Parathyroid adenoma (tissue), 2 donors: ENCODE measurements at regions not wholly inside any gene's neighbourhood (a gene's known extent, or its start where the extent isn't known, plus 50 kb on each side); places are given as distances from the start of the nearest gene placed in this dataset.

ENCODE experiments used
- H2AFZ ChIP-seq: fragments of 300-600 bp; sonication (generic); one replicate; pipeline ENCODE4 v1.7.0; 2017; ENCODE audit warnings: antibody characterized with exemption, mild to moderate bottlenecking
- H3K27ac ChIP-seq: fragments of 300-600 bp; sonication (generic); one replicate; pipeline ENCODE4 v1.7.0; 2017
- H3K27me3 ChIP-seq: fragments of 300-600 bp; sonication (generic); one replicate; pipeline ENCODE4 v1.7.0; 2017; ENCODE audit warnings: low read length; ENCODE audit not compliant: control insufficient read depth, insufficient read depth
- H3K36me3 ChIP-seq: fragments of 300-600 bp; sonication (generic); one replicate; pipeline ENCODE4 v1.7.0; 2017; ENCODE audit warnings: low read length; ENCODE audit not compliant: control insufficient read depth, insufficient read depth
- H3K4me1 ChIP-seq: fragments of 300-600 bp; sonication (generic); one replicate; pipeline ENCODE4 v1.7.0; 2017; ENCODE audit warnings: control low read depth
- H3K4me2 ChIP-seq: fragments of 300-600 bp; sonication (generic); one replicate; pipeline ENCODE4 v1.7.0; 2017; ENCODE audit warnings: low read length
- H3K4me3 ChIP-seq: fragments of 300-600 bp; sonication (generic); one replicate; pipeline ENCODE4 v1.7.0; 2017; ENCODE audit warnings: low read depth, low read length
- H3K79me2 ChIP-seq: fragments of 300-600 bp; sonication (generic); one replicate; pipeline ENCODE4 v1.7.0; 2017; ENCODE audit warnings: control low read depth
- H3K9ac ChIP-seq: fragments of 300-600 bp; sonication (generic); one replicate; pipeline ENCODE4 v1.7.0; 2017; ENCODE audit warnings: mild to moderate bottlenecking
- H3K9me3 ChIP-seq: fragments of 300-600 bp; sonication (generic); one replicate; pipeline ENCODE4 v1.7.0; 2017; ENCODE audit warnings: low read length; ENCODE audit not compliant: control insufficient read depth
- TF ChIP-seq, protein P1 (sequence below): fragments of 300-600 bp; sonication (generic); IDR thresholded peaks from one replicate; pipeline ENCODE4 v1.7.0; 2017; ENCODE audit warnings: antibody characterized with exemption, mild to moderate bottlenecking
- donor health status: primary hyperparathyroidism.

DNA sequence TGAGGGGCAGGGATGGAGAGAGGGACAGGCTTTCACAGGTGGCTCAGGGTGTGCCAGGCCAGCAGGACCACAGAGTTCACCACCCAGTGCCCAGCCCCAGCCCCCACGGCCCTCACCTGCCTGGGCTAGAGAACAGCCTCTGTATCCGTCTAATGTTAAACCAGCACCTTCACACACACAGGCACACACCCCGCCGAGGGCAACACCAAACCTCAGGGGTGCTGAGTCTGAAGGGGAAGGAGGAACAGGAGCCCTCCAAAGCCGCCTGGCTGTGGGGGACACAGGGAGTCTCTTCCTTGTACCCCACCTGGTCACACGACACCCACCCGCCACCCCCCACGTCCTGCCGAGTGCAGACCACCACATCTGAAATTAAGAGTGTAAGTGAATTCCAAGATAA is 205.8 kb upstream of the SALL3 start:
- no peak overlapping the region for H3K27ac ChIP-seq
- no peaks in the 10 kb centered on the region for H3K4me1 ChIP-seq
- no peak overlapping the region for H3K4me3 ChIP-seq
- TF ChIP-seq, protein P1, sequence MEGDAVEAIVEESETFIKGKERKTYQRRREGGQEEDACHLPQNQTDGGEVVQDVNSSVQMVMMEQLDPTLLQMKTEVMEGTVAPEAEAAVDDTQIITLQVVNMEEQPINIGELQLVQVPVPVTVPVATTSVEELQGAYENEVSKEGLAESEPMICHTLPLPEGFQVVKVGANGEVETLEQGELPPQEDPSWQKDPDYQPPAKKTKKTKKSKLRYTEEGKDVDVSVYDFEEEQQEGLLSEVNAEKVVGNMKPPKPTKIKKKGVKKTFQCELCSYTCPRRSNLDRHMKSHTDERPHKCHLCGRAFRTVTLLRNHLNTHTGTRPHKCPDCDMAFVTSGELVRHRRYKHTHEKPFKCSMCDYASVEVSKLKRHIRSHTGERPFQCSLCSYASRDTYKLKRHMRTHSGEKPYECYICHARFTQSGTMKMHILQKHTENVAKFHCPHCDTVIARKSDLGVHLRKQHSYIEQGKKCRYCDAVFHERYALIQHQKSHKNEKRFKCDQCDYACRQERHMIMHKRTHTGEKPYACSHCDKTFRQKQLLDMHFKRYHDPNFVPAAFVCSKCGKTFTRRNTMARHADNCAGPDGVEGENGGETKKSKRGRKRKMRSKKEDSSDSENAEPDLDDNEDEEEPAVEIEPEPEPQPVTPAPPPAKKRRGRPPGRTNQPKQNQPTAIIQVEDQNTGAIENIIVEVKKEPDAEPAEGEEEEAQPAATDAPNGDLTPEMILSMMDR = no peak
- no peak overlapping the region for H3K4me2 ChIP-seq
- H3K79me2 ChIP-seq = no peaks in the 10 kb centered on the region
- H3K27me3 ChIP-seq = no peaks in the 10 kb centered on the region
- H3K9me3 ChIP-seq = no peaks in the 10 kb centered on the region
- no peak overlapping the region for H2AFZ ChIP-seq
- no peak overlapping the region for H3K9ac ChIP-seq
- H3K36me3 ChIP-seq = no peaks in the 10 kb centered on the region

DNA sequence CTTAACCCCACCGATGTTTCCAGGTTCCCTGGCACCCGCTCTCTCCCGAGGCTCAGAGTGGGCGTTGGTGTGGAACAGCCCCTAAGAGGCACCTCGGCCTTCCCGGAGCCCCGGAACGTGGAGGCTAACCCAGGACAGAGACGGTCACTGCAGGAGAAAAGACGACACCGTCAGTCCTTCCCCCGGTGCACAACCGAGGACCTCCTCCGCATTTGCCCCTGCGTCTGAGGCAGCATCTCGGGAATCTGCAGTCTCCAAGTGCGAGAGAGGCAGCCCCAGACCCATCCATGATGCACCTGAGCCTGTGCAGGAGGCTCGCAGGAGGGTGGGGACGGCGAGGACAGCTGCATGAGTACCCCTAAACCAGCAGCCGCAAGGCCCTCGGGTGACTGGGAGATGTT is 204.9 kb upstream of the SALL3 start:
- Histone ChIP-seq H3K79me2 (no peaks in the 10 kb centered on the region), H3K9me3 (no peaks in the 10 kb centered on the region), H3K36me3 (no peaks in the 10 kb centered on the region), H3K4me2 (no peak overlapping the region), H3K4me3 (no peak overlapping the region), H3K27ac (no peak overlapping the region), H3K27me3 (no peaks in the 10 kb centered on the region), H2AFZ (no peak overlapping the region), H3K4me1 (no peaks in the 10 kb centered on the region), H3K9ac (no peak overlapping the region)
- TF ChIP-seq, protein P1 = no peak

DNA sequence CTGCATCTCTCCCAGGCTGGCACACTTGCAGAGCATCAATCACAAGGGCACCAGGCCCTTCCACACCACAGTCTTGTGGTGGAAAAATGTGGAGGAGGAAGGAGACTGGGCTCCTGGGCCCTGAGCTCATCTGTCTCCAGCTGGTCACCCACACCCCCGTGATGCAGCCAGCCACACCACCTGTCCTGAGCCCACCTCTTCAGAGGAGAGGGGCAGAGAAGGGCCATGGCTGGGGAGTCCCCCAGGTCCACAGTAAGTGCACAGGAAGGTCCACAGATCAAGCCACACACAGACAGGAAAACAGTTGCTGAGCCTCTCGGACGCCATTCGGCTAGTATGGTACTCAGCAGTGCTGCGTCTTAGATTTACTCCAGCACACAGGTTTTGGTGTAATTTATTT is 203.5 kb upstream of the SALL3 start:
- Histone ChIP-seq H3K27ac (no peak overlapping the region), H3K27me3 (no peaks in the 10 kb centered on the region), H3K9me3 (no peaks in the 10 kb centered on the region), H3K79me2 (no peaks in the 10 kb centered on the region), H3K9ac (no peak overlapping the region), H3K4me3 (no peak overlapping the region), H3K4me1 (no peaks in the 10 kb centered on the region), H2AFZ (no peak overlapping the region), H3K36me3 (no peaks in the 10 kb centered on the region), H3K4me2 (no peak overlapping the region)
- TF ChIP-seq, protein P1 = no peak

DNA sequence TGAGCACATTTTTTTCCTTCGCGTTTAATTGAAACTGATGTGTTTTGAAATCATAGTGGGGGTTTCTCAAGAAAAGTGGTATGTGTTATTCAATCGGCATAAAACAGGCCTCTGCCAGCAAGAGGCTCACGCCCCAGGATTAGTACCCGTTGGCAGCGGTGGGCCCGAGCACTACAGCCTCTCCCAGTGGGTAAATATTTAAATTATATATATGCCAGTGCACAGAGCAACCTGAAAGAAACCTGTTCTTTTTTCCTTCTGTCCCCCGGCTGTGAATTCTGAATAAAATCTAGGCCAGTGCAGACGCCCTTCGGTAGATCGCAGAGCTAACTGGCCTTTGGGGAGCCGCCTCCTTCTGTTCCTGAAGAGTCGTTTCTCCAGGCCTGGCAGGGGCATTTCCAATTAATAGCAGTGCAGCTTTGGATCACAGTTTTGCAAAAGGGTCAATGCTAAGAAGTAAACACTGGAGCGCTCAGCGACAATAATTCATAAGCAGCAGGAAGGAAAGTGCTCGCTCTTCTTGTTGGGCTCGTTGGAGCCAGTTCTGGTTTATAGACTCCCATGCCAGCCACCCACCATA is 202.8 kb upstream of the SALL3 start:
- H3K27ac ChIP-seq = no peak overlapping the region
- no peaks in the 10 kb centered on the region for H3K4me1 ChIP-seq
- H3K4me3 ChIP-seq = no peak overlapping the region
- no peaks in the 10 kb centered on the region for H3K9me3 ChIP-seq
- H3K27me3 ChIP-seq = no peaks in the 10 kb centered on the region
- H3K9ac ChIP-seq = no peak overlapping the region
- H3K4me2 ChIP-seq = no peak overlapping the region
- no peaks in the 10 kb centered on the region for H3K79me2 ChIP-seq
- H3K36me3 ChIP-seq = no peaks in the 10 kb centered on the region
- TF ChIP-seq, protein P1 = no peak
- no peak overlapping the region for H2AFZ ChIP-seq

DNA sequence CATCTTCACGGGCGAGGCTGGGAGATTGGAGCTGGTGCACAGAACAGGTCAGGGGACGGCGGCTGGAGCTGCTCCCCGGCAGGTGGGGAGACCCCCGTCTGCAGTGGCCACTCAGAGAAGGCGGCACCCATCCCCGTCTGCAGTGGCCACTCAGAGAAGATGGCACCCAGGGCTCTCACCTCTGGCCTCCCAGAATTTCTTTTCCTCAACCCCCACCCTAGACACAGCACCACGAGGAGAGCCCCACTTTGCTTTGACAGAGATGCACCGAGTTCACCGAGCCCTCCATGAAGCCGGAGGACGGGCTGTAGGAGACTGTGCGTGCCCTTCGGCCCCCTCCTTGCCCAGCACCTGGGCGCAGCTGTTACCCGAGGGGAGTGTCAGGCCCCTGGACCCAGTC is 201.6 kb upstream of the SALL3 start:
- H3K79me2 ChIP-seq = no peaks in the 10 kb centered on the region
- TF ChIP-seq, protein P1 = no peak

More for the DNA sequence above, 201.6 kb upstream of the SALL3 start:
- Histone ChIP-seq H3K9ac (no peak overlapping the region), H3K4me2 (no peak overlapping the region), H3K36me3 (no peaks in the 10 kb centered on the region), H3K9me3 (no peaks in the 10 kb centered on the region), H3K27me3 (no peaks in the 10 kb centered on the region), H2AFZ (no peak overlapping the region), H3K4me3 (no peak overlapping the region), H3K4me1 (no peaks in the 10 kb centered on the region), H3K27ac (no peak overlapping the region)
